ENCODE measurements at regions not wholly inside any gene's neighbourhood (a gene's known extent, or its start where the extent isn't known, plus 50 kb on each side); places are given as distances from the start of the nearest gene placed in this dataset.

DNA sequence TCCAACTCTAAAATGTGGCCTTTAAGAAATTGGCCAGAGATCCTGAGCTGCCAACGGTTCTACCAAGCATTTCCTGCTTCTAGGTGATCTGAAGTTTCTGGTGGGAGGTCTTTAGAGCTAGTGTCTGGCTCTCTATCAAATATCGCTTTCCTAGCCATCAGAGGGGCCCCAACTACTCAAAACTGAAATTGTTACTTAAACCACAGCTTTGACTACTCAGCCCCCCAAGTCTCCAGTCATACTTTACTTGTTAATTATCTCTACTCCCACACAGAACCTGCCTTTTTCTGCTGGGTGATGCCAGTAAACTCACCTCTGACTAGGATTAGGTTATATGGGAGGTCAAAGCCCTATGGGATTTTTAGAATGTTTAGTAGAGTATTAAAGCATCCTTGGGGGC, 95.1 kb downstream of the FASLG start:
- Histone ChIP-seq H3K4me1 (ENCODE audit: insufficient read depth, low read length, poor library complexity, severe bottlenecking) (no peaks in the 10 kb centered on the region), H3K4me3 (ENCODE audit: low read depth, low read length, poor library complexity, severe bottlenecking) (no peak overlapping the region), H3K9me3 (ENCODE audit: low read depth, low read length, poor library complexity, severe bottlenecking) (no peaks in the 10 kb centered on the region), H3K27me3 (replicated peaks; ENCODE audit: insufficient read depth, low read depth, low read length, poor library complexity) (peaks cover 3% of the 10 kb centered on the region), H3K36me3 (ENCODE audit: insufficient read depth, low read length, poor library complexity, severe bottlenecking) (no peaks in the 10 kb centered on the region), H3K27ac (ENCODE audit: low read depth, low read length, poor library complexity, severe bottlenecking) (no peak overlapping the region)
- BruUV-seq (replicated peaks), result no TSS peak
- no peak for DNase-seq (ENCODE audit: low spot score)
- TF ChIP-seq, protein P1, sequence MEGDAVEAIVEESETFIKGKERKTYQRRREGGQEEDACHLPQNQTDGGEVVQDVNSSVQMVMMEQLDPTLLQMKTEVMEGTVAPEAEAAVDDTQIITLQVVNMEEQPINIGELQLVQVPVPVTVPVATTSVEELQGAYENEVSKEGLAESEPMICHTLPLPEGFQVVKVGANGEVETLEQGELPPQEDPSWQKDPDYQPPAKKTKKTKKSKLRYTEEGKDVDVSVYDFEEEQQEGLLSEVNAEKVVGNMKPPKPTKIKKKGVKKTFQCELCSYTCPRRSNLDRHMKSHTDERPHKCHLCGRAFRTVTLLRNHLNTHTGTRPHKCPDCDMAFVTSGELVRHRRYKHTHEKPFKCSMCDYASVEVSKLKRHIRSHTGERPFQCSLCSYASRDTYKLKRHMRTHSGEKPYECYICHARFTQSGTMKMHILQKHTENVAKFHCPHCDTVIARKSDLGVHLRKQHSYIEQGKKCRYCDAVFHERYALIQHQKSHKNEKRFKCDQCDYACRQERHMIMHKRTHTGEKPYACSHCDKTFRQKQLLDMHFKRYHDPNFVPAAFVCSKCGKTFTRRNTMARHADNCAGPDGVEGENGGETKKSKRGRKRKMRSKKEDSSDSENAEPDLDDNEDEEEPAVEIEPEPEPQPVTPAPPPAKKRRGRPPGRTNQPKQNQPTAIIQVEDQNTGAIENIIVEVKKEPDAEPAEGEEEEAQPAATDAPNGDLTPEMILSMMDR (conservative IDR thresholded peaks at IDR 0.05; ENCODE audit: low read depth, low read length), result no peak
- TF ChIP-seq EZH2 (IDR thresholded peaks at IDR 0.05; ENCODE audit: borderline replicate concordance, low read depth, low read length, poor library complexity, severe bottlenecking), result no peak
- ChIA-PET CTCF (no interaction called here), POLR2A (ENCODE audit: low non-redundant PET) (no interaction called here)
- intact Hi-C loops (cut with micrococcal nuclease; ENCODE audit: unreplicated experiment), result no loop called here

DNA sequence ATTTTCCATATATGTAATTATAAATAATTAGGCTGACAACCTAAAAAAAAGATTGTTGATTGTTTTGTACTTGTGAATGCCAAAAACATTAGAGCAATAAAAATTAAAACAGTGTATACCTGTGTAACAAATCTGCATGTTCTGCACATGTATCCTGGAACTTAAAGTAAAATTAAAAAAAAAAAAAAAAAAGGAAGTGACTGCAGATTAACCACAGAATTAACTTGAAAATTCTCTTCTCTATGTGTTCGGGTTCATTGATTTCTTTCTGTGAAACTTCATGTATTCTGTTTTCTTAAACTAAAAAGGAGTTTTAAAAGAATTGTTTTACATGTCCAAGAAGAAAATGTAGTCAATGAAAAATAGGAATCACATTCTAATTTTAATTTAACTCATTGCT, 95.7 kb downstream of the FASLG start:
- Histone ChIP-seq H3K27me3 (replicated peaks; ENCODE audit: insufficient read depth, low read depth, low read length, poor library complexity) (peaks cover 3% of the 10 kb centered on the region), H3K27ac (ENCODE audit: low read depth, low read length, poor library complexity, severe bottlenecking) (no peak overlapping the region), H3K36me3 (ENCODE audit: insufficient read depth, low read length, poor library complexity, severe bottlenecking) (no peaks in the 10 kb centered on the region), H3K4me3 (ENCODE audit: low read depth, low read length, poor library complexity, severe bottlenecking) (no peak overlapping the region), H3K4me1 (ENCODE audit: insufficient read depth, low read length, poor library complexity, severe bottlenecking) (no peaks in the 10 kb centered on the region), H3K9me3 (ENCODE audit: low read depth, low read length, poor library complexity, severe bottlenecking) (no peaks in the 10 kb centered on the region)
- DNase-seq (ENCODE audit: low spot score), result no peak
- ChIA-PET POLR2A (ENCODE audit: low non-redundant PET) (no interaction called here), CTCF (no interaction called here)
- intact Hi-C loops (cut with micrococcal nuclease; ENCODE audit: unreplicated experiment), result no loop called here
- no TSS peak for BruUV-seq (replicated peaks)
- no peak for TF ChIP-seq EZH2 (IDR thresholded peaks at IDR 0.05; ENCODE audit: borderline replicate concordance, low read depth, low read length, poor library complexity, severe bottlenecking)
- TF ChIP-seq, protein P1 (conservative IDR thresholded peaks at IDR 0.05; ENCODE audit: low read depth, low read length), result no peak

DNA sequence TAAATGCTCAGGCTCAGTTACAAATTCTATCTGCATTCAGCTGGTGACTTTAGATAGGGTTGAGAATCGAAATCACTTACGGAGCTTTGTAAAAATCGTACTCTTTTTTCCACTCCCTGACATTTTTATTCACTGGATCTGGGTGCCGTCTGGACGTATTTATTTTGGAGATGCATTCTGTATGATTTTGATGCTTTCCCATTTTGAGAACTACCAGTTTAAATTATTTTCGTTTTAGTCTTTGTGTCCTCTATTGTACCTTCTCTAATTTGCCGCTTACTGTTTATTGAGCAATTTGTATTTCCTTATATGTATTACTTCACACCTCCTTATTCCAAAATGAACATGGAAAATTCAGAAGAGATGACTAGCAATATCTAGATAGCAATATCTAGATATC, 96.2 kb downstream of the FASLG start:
- CTCF ChIA-PET, result no interaction called here
- intact Hi-C loops (cut with micrococcal nuclease; ENCODE audit: unreplicated experiment), result no loop called here
- no peak overlapping the region for H3K27ac ChIP-seq (ENCODE audit: low read depth, low read length, poor library complexity, severe bottlenecking)
- no peaks in the 10 kb centered on the region for H3K4me1 ChIP-seq (ENCODE audit: insufficient read depth, low read length, poor library complexity, severe bottlenecking)
- H3K27me3 ChIP-seq (replicated peaks; ENCODE audit: insufficient read depth, low read depth, low read length, poor library complexity), result peaks cover 3% of the 10 kb centered on the region
- H3K4me3 ChIP-seq (ENCODE audit: low read depth, low read length, poor library complexity, severe bottlenecking), result no peak overlapping the region
- H3K36me3 ChIP-seq (ENCODE audit: insufficient read depth, low read length, poor library complexity, severe bottlenecking), result no peaks in the 10 kb centered on the region
- no peak for DNase-seq (ENCODE audit: low spot score)
- TF ChIP-seq, protein P1 (conservative IDR thresholded peaks at IDR 0.05; ENCODE audit: low read depth, low read length), result no peak
- no peak for TF ChIP-seq EZH2 (IDR thresholded peaks at IDR 0.05; ENCODE audit: borderline replicate concordance, low read depth, low read length, poor library complexity, severe bottlenecking)
- BruUV-seq (replicated peaks), result no TSS peak
- H3K9me3 ChIP-seq (ENCODE audit: low read depth, low read length, poor library complexity, severe bottlenecking), result no peaks in the 10 kb centered on the region
- POLR2A ChIA-PET (ENCODE audit: low non-redundant PET), result no interaction called here
